ENCODE measurements at regions not wholly inside any gene's neighbourhood (a gene's known extent, or its start where the extent isn't known, plus 50 kb on each side); places are given as distances from the start of the nearest gene placed in this dataset.

- POLR2A ChIA-PET = no interaction called here
- no peak for FAIRE-seq
- no TSS peak for BruUV-seq (replicated peaks)
These were observed 832.5 kb upstream of the EPHA7 start for GRCh38 chr6:94251878-94252277.

More at GRCh38 chr6:94251878-94252277, 832.5 kb upstream of the EPHA7 start:
- Histone ChIP-seq H3K27me3 (ENCODE audit: control insufficient read depth in 1 of 2, insufficient read depth in 2 of 2, low read length in 2 of 2) (no peaks in the 10 kb centered on the region), H3K4me2 (ENCODE audit: low read depth, low read length) (no peak overlapping the region), H2AFZ (ENCODE audit: low read length) (no peak overlapping the region), H3K79me2 (ENCODE audit: insufficient read depth, low read length) (no peaks in the 10 kb centered on the region), H3K27ac (ENCODE audit: extremely low read length, insufficient read depth, low read length) (no peak overlapping the region), H4K20me1 (ENCODE audit: insufficient read depth, low read length) (no peaks in the 10 kb centered on the region), H3K9me3 (ENCODE audit: low read length) (no peaks in the 10 kb centered on the region), H3K4me1 (ENCODE audit: insufficient read depth, low read length) (no peaks in the 10 kb centered on the region), H3K4me3 (replicated peaks in 1 of 3; ENCODE audit: insufficient read depth in 1 of 3, low read depth in 2 of 3, low read length in 3 of 3) (no peak overlapping the region), H3K36me3 (replicated peaks in 1 of 2; ENCODE audit: control insufficient read depth in 1 of 2, insufficient read depth in 2 of 2, low read length in 2 of 2) (no peaks in the 10 kb centered on the region), H3K9ac (ENCODE audit: insufficient read depth, low read depth, low read length) (no peak overlapping the region)
- DNase-seq (ENCODE audit: low spot score) = no peak
- ATAC-seq = no peak
- TF ChIP-seq ZC3H13 (CRISPR knock-in tag; IDR thresholded peaks at IDR 0.05) = no peak
- TF ChIP-seq ZNF841 (CRISPR knock-in tag; IDR thresholded peaks at IDR 0.05; ENCODE audit: borderline replicate concordance) = no peak
- TF ChIP-seq IKZF1 (IDR thresholded peaks at IDR 0.05) = no peak
- no peak for TF ChIP-seq MAX (IDR thresholded peaks at IDR 0.05)
- TF ChIP-seq ZNF816 (CRISPR knock-in tag; IDR thresholded peaks at IDR 0.05; ENCODE audit: borderline replicate concordance) = no peak
- no peak for TF ChIP-seq HIC2 (CRISPR knock-in tag; IDR thresholded peaks at IDR 0.05; ENCODE audit: low read depth)
- no peak for TF ChIP-seq HOXA9 (CRISPR knock-in tag; IDR thresholded peaks at IDR 0.05; ENCODE audit: borderline replicate concordance)
- TF ChIP-seq ARNTL (CRISPR knock-in tag; IDR thresholded peaks at IDR 0.05) = no peak
- no peak for TF ChIP-seq KAT8 (CRISPR knock-in tag; IDR thresholded peaks at IDR 0.05)
- no peak for TF ChIP-seq ATF6 (CRISPR knock-in tag; conservative IDR thresholded peaks at IDR 0.05)
- TF ChIP-seq BATF2 (CRISPR knock-in tag; IDR thresholded peaks at IDR 0.05) = no peak
- TF ChIP-seq ZKSCAN1 (IDR thresholded peaks at IDR 0.05; ENCODE audit: low read length) = no peak
- in situ Hi-C loops (cut with HindIII; ENCODE audit: extremely low pct_ligation_motif_present, low pct_unique_long_range_greater_than_20kb) = no loop called here
- CTCF ChIA-PET (ENCODE audit: low intra/inter-chr PET ratio, low total read pairs) = no interaction called here
- intact Hi-C loops (cut with micrococcal nuclease; ENCODE audit: unreplicated experiment) = no loop called here

All from HepG2 (cell line).